ENCODE measurements at regions not wholly inside any gene's neighbourhood (a gene's known extent, or its start where the extent isn't known, plus 50 kb on each side); places are given as distances from the start of the nearest gene placed in this dataset.
"Not testable (repeated sequence)": the region's sequence is repeated elsewhere in the genome, so short reads cannot be mapped to it uniquely, and the experiment has no call there.

GRCh38 chr14:101687756-101688546 lies 73.6 kb upstream of the PPP2R5C start:
- no peak overlapping the region for H3K4me3 ChIP-seq (ENCODE audit: low read length)
- no peak for DNase-seq (ENCODE audit: low read depth)
- TF ChIP-seq CTCF (conservative IDR thresholded peaks at IDR 0.05; ENCODE audit: low read length) = no peak

DNA sequence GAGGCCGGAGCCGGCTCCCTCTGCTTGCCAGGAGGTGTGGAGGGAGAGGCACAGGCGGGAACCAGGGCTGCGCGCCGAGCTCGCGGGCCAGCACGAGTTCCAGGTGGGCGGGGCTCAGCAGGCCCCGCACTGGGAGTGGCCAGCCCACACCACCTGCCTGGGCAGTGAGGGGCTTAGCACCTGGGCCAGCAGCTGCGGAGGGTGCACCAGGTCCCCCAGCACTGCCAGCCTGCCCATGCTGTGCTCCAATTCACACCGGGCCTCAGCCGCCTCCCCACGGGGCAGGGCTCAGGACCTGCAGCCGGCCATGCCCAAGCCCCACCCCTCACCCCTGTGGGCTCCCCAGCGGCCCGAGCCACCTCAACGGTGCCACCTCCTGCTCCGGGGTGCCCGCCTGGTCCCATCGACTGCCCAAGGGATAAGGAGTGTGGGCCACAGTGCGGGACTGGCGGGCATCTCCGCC lies 72.4 kb upstream of the PPP2R5C start:
- DNase-seq (ENCODE audit: low read depth) = no peak
- H3K4me3 ChIP-seq (ENCODE audit: low read length) = no peak overlapping the region
- TF ChIP-seq CTCF (conservative IDR thresholded peaks at IDR 0.05; ENCODE audit: low read length) = no peak

DNA sequence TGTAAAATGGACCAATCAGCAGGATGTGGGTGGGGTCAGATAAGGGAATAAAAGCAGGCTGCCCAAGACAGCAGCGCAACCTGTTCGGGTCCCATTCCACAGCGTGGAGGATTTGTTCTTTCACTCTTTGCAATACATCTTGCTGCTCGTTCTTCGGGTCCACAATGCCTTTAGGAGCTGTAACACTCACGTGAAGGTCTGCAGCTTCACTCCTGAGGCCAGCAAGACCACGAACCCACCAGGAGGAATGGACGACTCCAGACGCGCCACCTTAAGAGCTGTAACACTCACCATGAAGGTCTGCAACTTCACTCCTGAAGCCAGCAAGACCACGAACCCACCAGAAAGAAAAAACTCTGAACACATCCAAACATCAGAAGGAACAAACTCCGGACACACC lies 71.5 kb upstream of the PPP2R5C start:
- not testable (repeated sequence) for DNase-seq (ENCODE audit: low read depth); H3K4me3 ChIP-seq (ENCODE audit: low read length)

- DNase-seq (ENCODE audit: low read depth) = no peak
- no peak overlapping the region for H3K4me3 ChIP-seq (ENCODE audit: low read length)
- TF ChIP-seq CTCF (conservative IDR thresholded peaks at IDR 0.05; ENCODE audit: low read length) = no peak
These were observed 65.8 kb upstream of the PPP2R5C start for GRCh38 chr14:101695659-101696058.

GRCh38 chr14:101704140-101704539 lies 57.4 kb upstream of the PPP2R5C start:
- DNase-seq (ENCODE audit: low read depth) = no peak
- no peak for TF ChIP-seq CTCF (conservative IDR thresholded peaks at IDR 0.05; ENCODE audit: low read length)
- no peak overlapping the region for H3K4me3 ChIP-seq (ENCODE audit: low read length)

GRCh38 chr14:101705733-101706508 lies 55.6 kb upstream of the PPP2R5C start:
- TF ChIP-seq CTCF (conservative IDR thresholded peaks at IDR 0.05; ENCODE audit: low read length) = no peak
- DNase-seq (ENCODE audit: low read depth) = peak; percentile 14
- no peak overlapping the region for H3K4me3 ChIP-seq (ENCODE audit: low read length)

DNA sequence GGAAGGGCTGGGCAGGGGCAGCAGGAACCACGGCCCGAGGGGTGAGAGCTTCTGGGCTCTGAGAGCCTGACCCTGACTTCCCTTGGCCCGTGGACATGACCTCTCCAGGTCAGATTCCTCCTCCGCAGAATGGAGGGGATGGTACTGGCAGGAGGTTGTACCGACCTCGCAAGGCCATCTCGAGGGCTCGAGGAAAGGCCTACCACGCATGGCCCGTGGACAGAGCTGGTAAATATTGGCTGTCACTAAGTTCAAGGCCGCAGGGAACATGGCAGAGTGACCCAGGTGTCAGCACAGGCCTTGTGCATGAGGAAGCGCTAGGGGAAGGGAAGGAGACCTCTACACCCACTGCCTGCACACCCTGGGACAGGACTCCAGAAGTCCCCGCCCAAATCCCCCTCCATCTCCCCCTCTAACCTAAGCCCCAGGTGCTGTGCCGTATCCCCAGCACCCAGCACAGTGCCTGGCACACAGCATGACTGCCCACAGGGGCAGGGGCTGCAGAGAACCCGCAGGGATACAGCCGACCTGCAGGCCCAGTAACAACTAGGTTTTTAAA lies 54.9 kb upstream of the PPP2R5C start:
- TF ChIP-seq CTCF (conservative IDR thresholded peaks at IDR 0.05; ENCODE audit: low read length) = no peak
- DNase-seq (ENCODE audit: low read depth) = no peak
- no peak overlapping the region for H3K4me3 ChIP-seq (ENCODE audit: low read length)
